Hepatocyte (in vitro differentiated cells): ENCODE measurements at regions not wholly inside any gene's neighbourhood (a gene's known extent, or its start where the extent isn't known, plus 50 kb on each side); places are given as distances from the start of the nearest gene placed in this dataset.

Experiments used
- DNase-seq: peaks from one replicate; pipeline ENCODE4 v3.0.0-alpha.2; 2016; ENCODE audit warnings: low spot score
- H2AFZ ChIP-seq: fragments of 200-600 bp; sonication (generic); 2 replicates; pipeline ENCODE4 v1.6.0; 2016; ENCODE audit warnings: antibody characterized with exemption, mild to moderate bottlenecking
- H3K27ac ChIP-seq: fragments of 200-600 bp; sonication (generic); 2 replicates; pipeline ENCODE4 v1.5.1; 2016; ENCODE audit warnings: mild to moderate bottlenecking
- H3K27me3 ChIP-seq: fragments of 200-600 bp; sonication (generic); 2 replicates; pipeline ENCODE4 v1.6.1; 2016
- H3K36me3 ChIP-seq: fragments of 200-600 bp; sonication (generic); replicated peaks from 2 replicates; pipeline ENCODE4 v1.5.1; 2016; ENCODE audit warnings: low read depth; ENCODE audit not compliant: insufficient read depth
- H3K4me1 ChIP-seq: fragments of 200-600 bp; sonication (generic); 2 replicates; pipeline ENCODE4 v1.5.1; 2016; ENCODE audit warnings: mild to moderate bottlenecking, moderate library complexity; ENCODE audit not compliant: insufficient read depth
- H3K4me2 ChIP-seq: fragments of 200-600 bp; sonication (generic); 2 replicates; pipeline ENCODE4 v1.6.0; 2016
- H3K4me3 ChIP-seq: fragments of 200-600 bp; sonication (generic); 2 replicates; pipeline ENCODE4 v1.5.1; 2016; ENCODE audit warnings: mild to moderate bottlenecking
- H3K79me2 ChIP-seq: fragments of 200-600 bp; sonication (generic); 2 replicates; pipeline ENCODE4 v1.6.0; 2017; ENCODE audit warnings: mild to moderate bottlenecking
- H3K9me2 ChIP-seq: fragments of 200-600 bp; sonication (generic); replicated peaks from 2 replicates; pipeline ENCODE4 v1.6.0; 2017; ENCODE audit warnings: mild to moderate bottlenecking; ENCODE audit not compliant: insufficient read depth
- H3K9me3 ChIP-seq: fragments of 200-600 bp; sonication (generic); 2 replicates; pipeline ENCODE4 v1.5.1; 2016; ENCODE audit warnings: low read depth, mild to moderate bottlenecking
- H4K20me1 ChIP-seq: fragments of 200-600 bp; sonication (generic); 2 replicates; pipeline ENCODE4 v1.6.0; 2016; ENCODE audit warnings: mild to moderate bottlenecking; ENCODE audit not compliant: insufficient read depth, poor library complexity, severe bottlenecking
- CTCF ChIP-seq: fragments of 200-600 bp; sonication (generic); IDR thresholded peaks from 2 replicates; pipeline ENCODE4 v1.5.1; 2016; ENCODE audit warnings: antibody characterized with exemption, mild to moderate bottlenecking; ENCODE audit not compliant: poor library complexity
- EZH2 ChIP-seq: fragments of 200-600 bp; sonication (generic); IDR thresholded peaks from 2 replicates; pipeline ENCODE4 v1.6.1; 2016; ENCODE audit warnings: antibody characterized with exemption, mild to moderate bottlenecking, borderline replicate concordance
- EZH2phosphoT487 ChIP-seq: fragments of 200-600 bp; sonication (generic); IDR thresholded peaks from one replicate; pipeline ENCODE4 v1.6.1; 2018; ENCODE audit warnings: antibody characterized with exemption, mild to moderate bottlenecking, low read depth, moderate library complexity; ENCODE audit not compliant: unreplicated experiment, severe bottlenecking
- WGBS: methylation state at CpG from one replicate; pipeline ENCODE4 v1.1.6; 2016; ENCODE audit warnings: low lambda C conversion rate; ENCODE audit errors: missing lambda C conversion rate; 5-methylcytosine and 5-hydroxymethylcytosine counted together

- Histone ChIP-seq H3K27ac (no peak overlapping the region), H3K36me3 (no peaks in the 10 kb centered on the region), H3K79me2 (no peaks in the 10 kb centered on the region), H3K9me3 (no peaks in the 10 kb centered on the region), H2AFZ (no peak overlapping the region), H3K4me2 (no peak overlapping the region), H3K9me2 (no peaks in the 10 kb centered on the region), H3K4me3 (no peak overlapping the region), H3K4me1 (no peaks in the 10 kb centered on the region), H3K27me3 (no peaks in the 10 kb centered on the region), H4K20me1 (no peaks in the 10 kb centered on the region)
- 76% methylated on average over 5 of the region's 5 CpGs for WGBS
- DNase-seq = no peak
- TF ChIP-seq EZH2phosphoT487 = no peak
- no peak for TF ChIP-seq EZH2
- TF ChIP-seq CTCF = no peak
Observed at GRCh38 chr6:81909981-81910900, 157.8 kb upstream of the TENT5A start.

DNA sequence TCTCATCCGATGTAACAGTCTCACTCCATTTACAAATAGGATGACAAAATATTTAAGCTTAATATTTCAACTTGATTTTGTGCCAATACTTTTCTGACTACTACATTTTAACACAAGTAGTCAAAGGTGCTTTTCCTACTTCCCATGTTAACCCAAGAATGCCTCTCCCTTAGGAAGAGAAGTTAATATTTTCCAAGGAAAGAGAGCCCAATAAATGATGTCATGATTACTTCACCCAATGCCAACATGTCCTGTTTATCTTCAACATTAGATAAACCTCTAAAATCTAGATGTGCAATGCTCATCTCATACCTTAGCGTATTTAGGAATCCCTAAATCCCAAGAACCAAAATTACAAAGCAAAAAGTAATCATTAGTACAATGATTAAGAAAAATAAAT lies 156.7 kb upstream of the TENT5A start:
- WGBS = 82% methylated on average over 2 of the region's 2 CpGs
- no peaks in the 10 kb centered on the region for H3K36me3 ChIP-seq
- no peaks in the 10 kb centered on the region for H3K4me1 ChIP-seq
- no peak for DNase-seq
- no peaks in the 10 kb centered on the region for H3K9me3 ChIP-seq
- peak overlapping the region; percentile 17 for H3K27ac ChIP-seq
- no peaks in the 10 kb centered on the region for H3K27me3 ChIP-seq
- H4K20me1 ChIP-seq = no peaks in the 10 kb centered on the region
- TF ChIP-seq CTCF (no peak), EZH2 (no peak), EZH2phosphoT487 (no peak)
- no peaks in the 10 kb centered on the region for H3K9me2 ChIP-seq
- no peak overlapping the region for H2AFZ ChIP-seq
- no peak overlapping the region for H3K4me2 ChIP-seq
- H3K4me3 ChIP-seq = no peak overlapping the region
- H3K79me2 ChIP-seq = no peaks in the 10 kb centered on the region

GRCh38 chr6:81906709-81907204 lies 154.3 kb upstream of the TENT5A start:
- Histone ChIP-seq H3K36me3 (no peaks in the 10 kb centered on the region), H3K79me2 (no peaks in the 10 kb centered on the region), H4K20me1 (no peaks in the 10 kb centered on the region), H3K9me2 (no peaks in the 10 kb centered on the region), H3K9me3 (peaks cover 3% of the 10 kb centered on the region), H2AFZ (no peak overlapping the region), H3K27me3 (no peaks in the 10 kb centered on the region), H3K4me2 (no peak overlapping the region), H3K4me1 (peaks cover 2% of the 10 kb centered on the region), H3K27ac (no peak overlapping the region), H3K4me3 (no peak overlapping the region)
- no peak for DNase-seq
- no peak for TF ChIP-seq CTCF
- TF ChIP-seq EZH2phosphoT487 = no peak
- no peak for TF ChIP-seq EZH2
- WGBS = 70% methylated on average over 2 of the region's 2 CpGs
